WTC11 (cell line): ENCODE measurements at regions not wholly inside any gene's neighbourhood (a gene's known extent, or its start where the extent isn't known, plus 50 kb on each side); places are given as distances from the start of the nearest gene placed in this dataset.

Source experiments
- ATF6 ChIP-seq: sonication (generic); formaldehyde crosslinking; IDR thresholded peaks from 2 replicates; pipeline ENCODE4 v1.8.1; 2023; ENCODE audit warnings: mild to moderate bottlenecking, missing genetic modification reagents
- CTCF ChIP-seq: fragments of 200-600 bp; IDR thresholded peaks from 2 replicates; pipeline ENCODE4 v1.8.0; 2022; ENCODE audit warnings: antibody characterized with exemption
- ESRRA ChIP-seq: sonication (generic); formaldehyde crosslinking; IDR thresholded peaks from 2 replicates; pipeline ENCODE4 v1.8.1; 2022; ENCODE audit warnings: mild to moderate bottlenecking, missing genetic modification reagents, borderline replicate concordance
- ETV6 ChIP-seq: sonication (generic); formaldehyde crosslinking; IDR thresholded peaks from 2 replicates; pipeline ENCODE4 v1.8.1; 2022; ENCODE audit warnings: mild to moderate bottlenecking, missing genetic modification reagents
- HMGXB4 ChIP-seq: sonication (generic); formaldehyde crosslinking; IDR thresholded peaks from 2 replicates; pipeline ENCODE4 v1.8.1; 2023; ENCODE audit warnings: mild to moderate bottlenecking, moderate library complexity, missing genetic modification reagents
- KAT7 ChIP-seq: sonication (generic); formaldehyde crosslinking; IDR thresholded peaks from 2 replicates; pipeline ENCODE4 v1.8.1; 2023; ENCODE audit warnings: missing genetic modification reagents, mild to moderate bottlenecking, borderline replicate concordance
- MAX ChIP-seq: sonication (generic); formaldehyde crosslinking; IDR thresholded peaks from 2 replicates; pipeline ENCODE4 v1.8.0; 2022; ENCODE audit warnings: mild to moderate bottlenecking, missing genetic modification reagents
- NFE2L1 ChIP-seq: sonication (generic); formaldehyde crosslinking; IDR thresholded peaks from 2 replicates; pipeline ENCODE4 v1.8.1; 2023; ENCODE audit warnings: missing genetic modification reagents
- NR2C2 ChIP-seq: sonication (generic); formaldehyde crosslinking; IDR thresholded peaks from 2 replicates; pipeline ENCODE4 v1.8.0; 2022; ENCODE audit warnings: mild to moderate bottlenecking, missing genetic modification reagents
- ZBTB43 ChIP-seq: sonication (generic); formaldehyde crosslinking; IDR thresholded peaks from 2 replicates; pipeline ENCODE4 v1.8.1; 2023; ENCODE audit warnings: mild to moderate bottlenecking, missing genetic modification reagents

- no peak for TF ChIP-seq CTCF
- TF ChIP-seq ZBTB43 (CRISPR knock-in tag): no peak
- TF ChIP-seq ATF6 (CRISPR knock-in tag): no peak
- TF ChIP-seq ESRRA (CRISPR knock-in tag): no peak
- TF ChIP-seq NR2C2 (CRISPR knock-in tag): no peak
- TF ChIP-seq HMGXB4 (CRISPR knock-in tag): no peak
- no peak for TF ChIP-seq MAX (CRISPR knock-in tag)
- TF ChIP-seq NFE2L1 (CRISPR knock-in tag): no peak
- TF ChIP-seq ETV6 (CRISPR knock-in tag): no peak
- no peak for TF ChIP-seq KAT7
These were observed 69.9 kb downstream of the FOXL3 start for GRCh38 chr7:359766-360361.
